Transverse colon (tissue), 4 donors: ENCODE measurements at regions not wholly inside any gene's neighbourhood (a gene's known extent, or its start where the extent isn't known, plus 50 kb on each side); places are given as distances from the start of the nearest gene placed in this dataset.

Experiments used
- DNase-seq: peaks from one replicate; pipeline ENCODE4 v3.0.0-alpha.2; 2019
- H3K27ac ChIP-seq, 4 donors: fragments of 200-600 bp; sonication (generic); 2 replicates each; pipeline ENCODE4 v1.5.1; 2016 to 2018; ENCODE audit warnings: inconsistent platforms in 4 of 4
- H3K27me3 ChIP-seq: fragments of 200-600 bp; sonication (generic); 2 replicates; pipeline ENCODE4 v1.5.1; 2017; ENCODE audit warnings: inconsistent platforms
- H3K36me3 ChIP-seq, 4 donors: fragments of 200-600 bp; sonication (generic); 2 replicates each; pipeline ENCODE4 v1.5.1; 2017 to 2019; ENCODE audit warnings: inconsistent platforms in 4 of 4
- H3K4me1 ChIP-seq, 4 donors: fragments of 200-600 bp; sonication (generic); 2 replicates each; pipeline ENCODE4 v1.5.1; 2017 to 2020; ENCODE audit warnings: inconsistent platforms in 4 of 4
- H3K4me3 ChIP-seq, 4 donors: fragments of 200-600 bp; sonication (generic); 1 replicate in 1 of 4; 2 replicates in 3 of 4; pipeline versions ENCODE4 v1.5.1 to v1.6.1; 2017 to 2019; ENCODE audit warnings: inconsistent platforms in 4 of 4
- H3K9me3 ChIP-seq, 2 donors: fragments of 200-600 bp; sonication (generic); 2 replicates each; pipeline ENCODE4 v1.5.1; 2017 to 2019; ENCODE audit warnings: inconsistent platforms in 2 of 2
- CTCF ChIP-seq, 5 experiments: fragments of 200-600 bp in 3 of 5; fragments of 450-650 bp in 2 of 5; sonication (generic) in 3 of 5; IDR thresholded peaks; 1 replicate in 2 of 5; 2 replicates in 3 of 5; pipeline ENCODE4 v1.5.1; 2016 to 2017; ENCODE audit warnings: antibody characterized with exemption in 5 of 5, inconsistent platforms in 3 of 5, mild to moderate bottlenecking in 2 of 5, moderate library complexity in 1 of 5
- EP300 ChIP-seq: sonication (generic); formaldehyde crosslinking; IDR thresholded peaks from one replicate; pipeline ENCODE4 v1.6.1; 2017; ENCODE audit warnings: antibody characterized with exemption, low read depth
- POLR2A ChIP-seq: fragments of 450-650 bp; IDR thresholded peaks from one replicate; pipeline ENCODE4 v1.6.1; 2016; ENCODE audit warnings: antibody characterized with exemption, mild to moderate bottlenecking, moderate library complexity
- POLR2AphosphoS5 ChIP-seq, 3 donors: sonication (generic); formaldehyde crosslinking; IDR thresholded peaks; one replicate each; pipeline ENCODE4 v1.6.1; 2016; ENCODE audit warnings: antibody characterized with exemption in 3 of 3
- WGBS, 2 donors: methylation state at CpG; one replicate each; pipeline ENCODE4 v1.1.5; 2018; ENCODE audit warnings: low coverage in 1 of 2; 5-methylcytosine and 5-hydroxymethylcytosine counted together
- in situ Hi-C, 4 donors: fragments of 200-750 bp; cut with MboI; loops; one replicate each; pipeline versions ENCODE4 v1.15.0 to v1.15.1; 2017; ENCODE audit warnings: low sequenced_read_pairs in 3 of 4, low pct_ligation_motif_present in 1 of 4, low pct_unique_long_range_greater_than_20kb in 1 of 4
- intact Hi-C: fragments of 100-400 bp; cut with DNase I; formaldehyde crosslinking; loops from one replicate; pipeline ENCODE4 v1.15.1; 2023; ENCODE audit warnings: low total_unique reads

- no peaks in the 10 kb centered on the region for H3K36me3 ChIP-seq
- intact Hi-C loops = no loop called here
- no peaks in the 10 kb centered on the region for H3K4me1 ChIP-seq
- H3K27ac ChIP-seq = no peak overlapping the region
- no peak overlapping the region for H3K4me3 ChIP-seq
- no peaks in the 10 kb centered on the region for H3K27me3 ChIP-seq
- in situ Hi-C loops = no loop called here
- no peak for DNase-seq
- no peaks in the 10 kb centered on the region for H3K9me3 ChIP-seq
- no peak for TF ChIP-seq EP300
- no peak for TF ChIP-seq POLR2A
- TF ChIP-seq CTCF (IDR thresholded peaks at IDR 0.05) = no peak
- no peak for TF ChIP-seq POLR2AphosphoS5 (IDR thresholded peaks at IDR 0.05)
These were observed 1405.6 kb upstream of the TENM4 start for GRCh38 chr11:80846442-80846841.

GRCh38 chr11:80844110-80844819 is 1403.4 kb upstream of the TENM4 start:
- intact Hi-C loops = no loop called here
- H3K27ac ChIP-seq = no peak overlapping the region
- no peaks in the 10 kb centered on the region for H3K36me3 ChIP-seq
- no peak for DNase-seq
- no peak overlapping the region for H3K4me3 ChIP-seq
- in situ Hi-C loops = no loop called here
- H3K9me3 ChIP-seq = no peaks in the 10 kb centered on the region
- H3K27me3 ChIP-seq = no peaks in the 10 kb centered on the region
- TF ChIP-seq CTCF (IDR thresholded peaks at IDR 0.05) (no peak), EP300 (no peak), POLR2A (no peak), POLR2AphosphoS5 (IDR thresholded peaks at IDR 0.05) (no peak)
- no peaks in the 10 kb centered on the region for H3K4me1 ChIP-seq
- 87 to 88% methylated on average over 8 of the region's 8 CpGs for WGBS, 2 donors

- Histone ChIP-seq H3K27ac (no peak overlapping the region), H3K4me3 (no peak overlapping the region), H3K4me1 (no peaks in the 10 kb centered on the region), H3K27me3 (no peaks in the 10 kb centered on the region), H3K9me3 (no peaks in the 10 kb centered on the region), H3K36me3 (no peaks in the 10 kb centered on the region)
- no peak for DNase-seq
- in situ Hi-C loops = no loop called here
- 80 to 92% methylated on average over 1 to 2 of the region's 2 CpGs for WGBS, 2 donors
- intact Hi-C loops = no loop called here
- TF ChIP-seq POLR2A = no peak
- TF ChIP-seq CTCF (IDR thresholded peaks at IDR 0.05) = no peak
- no peak for TF ChIP-seq POLR2AphosphoS5 (IDR thresholded peaks at IDR 0.05)
- no peak for TF ChIP-seq EP300
These were observed 1402.6 kb upstream of the TENM4 start for GRCh38 chr11:80843266-80843974.

GRCh38 chr11:80842246-80842645 is 1401.4 kb upstream of the TENM4 start:
- no peaks in the 10 kb centered on the region for H3K4me1 ChIP-seq
- H3K27me3 ChIP-seq = no peaks in the 10 kb centered on the region
- intact Hi-C loops (no loop called here), in situ Hi-C loops (no loop called here)
- no peak for TF ChIP-seq CTCF (IDR thresholded peaks at IDR 0.05)
- no peak for TF ChIP-seq POLR2AphosphoS5 (IDR thresholded peaks at IDR 0.05)
- no peak for TF ChIP-seq EP300
- no peak for TF ChIP-seq POLR2A
- H3K27ac ChIP-seq = no peak overlapping the region
- H3K4me3 ChIP-seq = no peak overlapping the region
- H3K36me3 ChIP-seq = no peaks in the 10 kb centered on the region
- no peak for DNase-seq
- H3K9me3 ChIP-seq = no peaks in the 10 kb centered on the region
